ENCODE measurements at regions not wholly inside any gene's neighbourhood (a gene's known extent, or its start where the extent isn't known, plus 50 kb on each side); places are given as distances from the start of the nearest gene placed in this dataset.

GRCh38 chr5:100175346-100175745, 359.8 kb upstream of the FAM174A start:
- H2AFZ ChIP-seq (ENCODE audit: insufficient read depth, low read depth, low read length, poor library complexity, severe bottlenecking), result no peak overlapping the region
- WGBS (ENCODE audit: insufficient coverage), result 82% methylated on average over 1 of the region's 1 CpG
- H3K27ac ChIP-seq (ENCODE audit: low read length in 2 of 2), result no peak overlapping the region
- no peaks in the 10 kb centered on the region for H3K9me3 ChIP-seq (ENCODE audit: control extremely low read depth in 1 of 3, control insufficient read depth in 2 of 3, insufficient read depth in 1 of 3, low read length in 2 of 3)
- H3K4me1 ChIP-seq (ENCODE audit: control insufficient read depth in 2 of 2, insufficient read depth in 2 of 2, low read length in 2 of 2), result no peaks in the 10 kb centered on the region
- intact Hi-C loops (cut with micrococcal nuclease), result no loop called here
- no peaks in the 10 kb centered on the region for H4K20me1 ChIP-seq (ENCODE audit: control insufficient read depth, insufficient read depth, low read length, poor library complexity, severe bottlenecking)
- no peak overlapping the region for H3K27ac Mint-ChIP-seq
- H3K4me2 ChIP-seq (replicated peaks; ENCODE audit: low read depth, low read length, poor library complexity, severe bottlenecking), result no peak overlapping the region
- no peaks in the 10 kb centered on the region for H3K27me3 Mint-ChIP-seq
- H3K36me3 ChIP-seq (replicated peaks in 1 of 2; ENCODE audit: control extremely low read depth in 1 of 2, control insufficient read depth in 1 of 2, extremely low read depth in 1 of 2, insufficient read depth in 2 of 2, low read length in 1 of 2), result no peaks in the 10 kb centered on the region
- no peak overlapping the region for H3K4me3 Mint-ChIP-seq
- TF ChIP-seq, protein P1, sequence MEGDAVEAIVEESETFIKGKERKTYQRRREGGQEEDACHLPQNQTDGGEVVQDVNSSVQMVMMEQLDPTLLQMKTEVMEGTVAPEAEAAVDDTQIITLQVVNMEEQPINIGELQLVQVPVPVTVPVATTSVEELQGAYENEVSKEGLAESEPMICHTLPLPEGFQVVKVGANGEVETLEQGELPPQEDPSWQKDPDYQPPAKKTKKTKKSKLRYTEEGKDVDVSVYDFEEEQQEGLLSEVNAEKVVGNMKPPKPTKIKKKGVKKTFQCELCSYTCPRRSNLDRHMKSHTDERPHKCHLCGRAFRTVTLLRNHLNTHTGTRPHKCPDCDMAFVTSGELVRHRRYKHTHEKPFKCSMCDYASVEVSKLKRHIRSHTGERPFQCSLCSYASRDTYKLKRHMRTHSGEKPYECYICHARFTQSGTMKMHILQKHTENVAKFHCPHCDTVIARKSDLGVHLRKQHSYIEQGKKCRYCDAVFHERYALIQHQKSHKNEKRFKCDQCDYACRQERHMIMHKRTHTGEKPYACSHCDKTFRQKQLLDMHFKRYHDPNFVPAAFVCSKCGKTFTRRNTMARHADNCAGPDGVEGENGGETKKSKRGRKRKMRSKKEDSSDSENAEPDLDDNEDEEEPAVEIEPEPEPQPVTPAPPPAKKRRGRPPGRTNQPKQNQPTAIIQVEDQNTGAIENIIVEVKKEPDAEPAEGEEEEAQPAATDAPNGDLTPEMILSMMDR (IDR thresholded peaks at IDR 0.05), result no peak
- TF ChIP-seq EZH2 (IDR thresholded peaks at IDR 0.05; ENCODE audit: borderline replicate concordance, insufficient read depth, low read depth, low read length, poor library complexity, severe bottlenecking), result no peak
- H3K27me3 ChIP-seq (replicated peaks in 1 of 4; ENCODE audit: control extremely low read depth in 1 of 4, control insufficient read depth in 3 of 4, insufficient read depth in 4 of 4, low read length in 3 of 4), result no peaks in the 10 kb centered on the region
- no peaks in the 10 kb centered on the region for H3K79me2 ChIP-seq (ENCODE audit: control insufficient read depth, insufficient read depth, low read length)
- H3K9me3 Mint-ChIP-seq (ENCODE audit: insufficient read depth), result peaks cover 8% of the 10 kb centered on the region
- ChIA-PET CTCF (no interaction called here), POLR2A (no interaction called here)
- no peak overlapping the region for H3K4me3 ChIP-seq (ENCODE audit: control extremely low read depth in 1 of 5, extremely low read depth in 1 of 5, insufficient read depth in 1 of 5, low read depth in 2 of 5, low read length in 4 of 5)
- DNase-seq, result no peak
- no peak overlapping the region for H3K9ac ChIP-seq (ENCODE audit: low read length)
- no peaks in the 10 kb centered on the region for H3K4me1 Mint-ChIP-seq
- ATAC-seq (ENCODE audit: low read depth), result no peak

DNA sequence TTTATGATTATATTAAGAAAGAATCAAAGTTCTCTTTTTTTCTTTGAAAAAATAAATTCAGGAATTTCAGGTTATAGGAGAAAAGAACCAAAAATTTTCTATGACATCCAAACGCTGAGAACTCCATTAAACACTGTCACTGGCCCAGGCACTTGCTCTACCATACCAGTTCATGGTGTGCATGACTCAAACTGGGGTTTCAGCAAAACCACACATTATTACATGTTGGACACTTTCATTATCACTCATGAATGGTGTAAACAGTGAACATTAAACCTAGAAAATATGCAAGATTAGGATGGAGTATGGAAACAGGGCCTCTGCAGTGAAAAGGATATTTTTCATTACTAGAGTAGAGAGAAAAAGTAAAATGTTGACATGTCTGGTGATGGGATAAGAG, 369.9 kb upstream of the FAM174A start:
- Histone ChIP-seq H3K4me1 (ENCODE audit: control insufficient read depth in 2 of 2, insufficient read depth in 2 of 2, low read length in 2 of 2) (no peaks in the 10 kb centered on the region), H3K4me3 (ENCODE audit: control extremely low read depth in 1 of 5, extremely low read depth in 1 of 5, insufficient read depth in 1 of 5, low read depth in 2 of 5, low read length in 4 of 5) (no peak overlapping the region), H2AFZ (ENCODE audit: insufficient read depth, low read depth, low read length, poor library complexity, severe bottlenecking) (no peak overlapping the region), H3K27ac (ENCODE audit: low read length in 2 of 2) (no peak overlapping the region), H3K9me3 (ENCODE audit: control extremely low read depth in 1 of 3, control insufficient read depth in 2 of 3, insufficient read depth in 1 of 3, low read length in 2 of 3) (peaks cover 0 to 2% (median 0%) of the 10 kb centered on the region in 3 donors), H3K36me3 (replicated peaks in 1 of 2; ENCODE audit: control extremely low read depth in 1 of 2, control insufficient read depth in 1 of 2, extremely low read depth in 1 of 2, insufficient read depth in 2 of 2, low read length in 1 of 2) (no peaks in the 10 kb centered on the region), H3K27me3 (replicated peaks in 1 of 4; ENCODE audit: control extremely low read depth in 1 of 4, control insufficient read depth in 3 of 4, insufficient read depth in 4 of 4, low read length in 3 of 4) (no peaks in the 10 kb centered on the region), H4K20me1 (ENCODE audit: control insufficient read depth, insufficient read depth, low read length, poor library complexity, severe bottlenecking) (no peaks in the 10 kb centered on the region), H3K79me2 (ENCODE audit: control insufficient read depth, insufficient read depth, low read length) (no peaks in the 10 kb centered on the region), H3K4me2 (replicated peaks; ENCODE audit: low read depth, low read length, poor library complexity, severe bottlenecking) (no peak overlapping the region), H3K9ac (ENCODE audit: low read length) (no peak overlapping the region)
- H3K27ac Mint-ChIP-seq, result no peak overlapping the region
- no peaks in the 10 kb centered on the region for H3K27me3 Mint-ChIP-seq
- no peak for DNase-seq
- WGBS (ENCODE audit: insufficient coverage), result 71% methylated on average over 1 of the region's 1 CpG
- H3K4me1 Mint-ChIP-seq, result no peaks in the 10 kb centered on the region
- H3K4me3 Mint-ChIP-seq, result no peak overlapping the region
- intact Hi-C loops (cut with micrococcal nuclease), result no loop called here
- CTCF ChIA-PET, result no interaction called here
- no peaks in the 10 kb centered on the region for H3K9me3 Mint-ChIP-seq (ENCODE audit: insufficient read depth)
- ATAC-seq (ENCODE audit: low read depth), result no peak
- TF ChIP-seq, protein P1 (IDR thresholded peaks at IDR 0.05), result no peak
- no peak for TF ChIP-seq EZH2 (IDR thresholded peaks at IDR 0.05; ENCODE audit: borderline replicate concordance, insufficient read depth, low read depth, low read length, poor library complexity, severe bottlenecking)
- POLR2A ChIA-PET, result no interaction called here

Data from B cell (primary cell).